CD4-positive, alpha-beta T cell treated with Interleukin-4 for 1 hour (primary cell): ENCODE measurements at regions not wholly inside any gene's neighbourhood (a gene's known extent, or its start where the extent isn't known, plus 50 kb on each side); places are given as distances from the start of the nearest gene placed in this dataset.

Experiments
- DNase-seq, 2 donors: peaks; one replicate each; pipeline ENCODE4 v3.0.0-alpha.2; 2020 to 2022

- DNase-seq = no peak
These were observed 743.5 kb downstream of the ARAP2 start for GRCh38 chr4:35500812-35501211.

- no peak for DNase-seq
These were observed 740.9 kb downstream of the ARAP2 start for GRCh38 chr4:35503435-35503834.

- DNase-seq = no peak
These were observed 738.2 kb downstream of the ARAP2 start for GRCh38 chr4:35506161-35506560.

- DNase-seq = no peak
These were observed 732.5 kb downstream of the ARAP2 start for GRCh38 chr4:35511851-35512250.

- no peak for DNase-seq
These were observed 728.2 kb downstream of the ARAP2 start for GRCh38 chr4:35516102-35516501.

- DNase-seq = no peak
These were observed 724.3 kb downstream of the ARAP2 start for GRCh38 chr4:35520059-35520458.

- no peak for DNase-seq
These were observed 722.6 kb downstream of the ARAP2 start for GRCh38 chr4:35521682-35522081.

GRCh38 chr4:35525192-35525978, 718.9 kb downstream of the ARAP2 start:
- peak in 1 of 2 donors; percentile 1 for DNase-seq

- no peak for DNase-seq
These were observed 717.9 kb downstream of the ARAP2 start for GRCh38 chr4:35526456-35526855.

GRCh38 chr4:35534962-35535361, 709.4 kb downstream of the ARAP2 start:
- no peak for DNase-seq

- DNase-seq = no peak
These were observed 705.5 kb downstream of the ARAP2 start for GRCh38 chr4:35538807-35539206.

- no peak for DNase-seq
These were observed 704.8 kb downstream of the ARAP2 start for GRCh38 chr4:35539404-35540055.

- no peak for DNase-seq
These were observed 703.0 kb downstream of the ARAP2 start for GRCh38 chr4:35541146-35541887.

- DNase-seq = no peak
These were observed 702.5 kb downstream of the ARAP2 start for GRCh38 chr4:35541888-35542213.

GRCh38 chr4:35548921-35549320, 695.4 kb downstream of the ARAP2 start:
- no peak for DNase-seq

- no peak for DNase-seq
These were observed 687.9 kb downstream of the ARAP2 start for GRCh38 chr4:35556387-35556786.

GRCh38 chr4:35559559-35560365, 684.6 kb downstream of the ARAP2 start:
- DNase-seq = no peak

GRCh38 chr4:35562861-35563260, 681.5 kb downstream of the ARAP2 start:
- no peak for DNase-seq

GRCh38 chr4:35565640-35566039, 678.7 kb downstream of the ARAP2 start:
- DNase-seq = no peak

- no peak for DNase-seq
These were observed 653.3 kb downstream of the ARAP2 start for GRCh38 chr4:35591035-35591434.

GRCh38 chr4:35604252-35604651, 640.1 kb downstream of the ARAP2 start:
- no peak for DNase-seq

GRCh38 chr4:35604724-35605123, 639.6 kb downstream of the ARAP2 start:
- DNase-seq = no peak

- no peak for DNase-seq
These were observed 636.1 kb downstream of the ARAP2 start for GRCh38 chr4:35608205-35608604.
